Neuronal stem cell (in vitro differentiated cells): ENCODE measurements at regions not wholly inside any gene's neighbourhood (a gene's known extent, or its start where the extent isn't known, plus 50 kb on each side); places are given as distances from the start of the nearest gene placed in this dataset.
A peak's percentile ranks its signal among the peaks of the same experiment; 100 is the strongest.

Experiments
- DNase-seq: peaks from one replicate; pipeline ENCODE4 v3.0.0-alpha.2; 2013; ENCODE audit warnings: low spot score
- H2AFZ ChIP-seq: one replicate; pipeline ENCODE4 v1.6.1; 2013; ENCODE audit warnings: mild to moderate bottlenecking, low read length, inconsistent platforms
- H2AK5ac ChIP-seq: 2 replicates; pipeline ENCODE4 v1.6.1; 2013; ENCODE audit warnings: low read depth, mild to moderate bottlenecking, inconsistent platforms, low read length, moderate library complexity, mixed read lengths
- H2BK120ac ChIP-seq: 2 replicates; pipeline ENCODE4 v1.6.1; 2013; ENCODE audit warnings: low read depth, mild to moderate bottlenecking, inconsistent platforms, low read length, moderate library complexity, mixed read lengths
- H2BK12ac ChIP-seq: one replicate; pipeline ENCODE4 v1.6.1; 2013; ENCODE audit warnings: low read length, inconsistent platforms
- H2BK15ac ChIP-seq: 2 replicates; pipeline ENCODE4 v1.6.1; 2013; ENCODE audit warnings: mild to moderate bottlenecking, low read length, inconsistent platforms, mixed read lengths
- H2BK5ac ChIP-seq: one replicate; pipeline ENCODE4 v1.6.1; 2013; ENCODE audit warnings: inconsistent platforms, mild to moderate bottlenecking, low read length, moderate library complexity
- H3K14ac ChIP-seq: one replicate; pipeline ENCODE4 v1.6.1; 2013; ENCODE audit warnings: low read length, inconsistent platforms
- H3K18ac ChIP-seq: 2 replicates; pipeline ENCODE4 v1.6.1; 2013; ENCODE audit warnings: low read length, inconsistent platforms
- H3K23ac ChIP-seq: 2 replicates; pipeline ENCODE4 v1.6.1; 2013; ENCODE audit warnings: low read depth, mild to moderate bottlenecking, mixed read lengths, low read length, inconsistent platforms; ENCODE audit not compliant: poor library complexity
- H3K27ac ChIP-seq: replicated peaks from 3 replicates; pipeline ENCODE4 v1.5.1; 2013; ENCODE audit warnings: low read length, inconsistent platforms
- H3K27me3 ChIP-seq, 3 experiments: 2 replicates each; pipeline ENCODE4 v1.6.1; 2013; ENCODE audit warnings: low read length in 3 of 3, mild to moderate bottlenecking in 2 of 3, inconsistent platforms in 1 of 3, low read depth in 1 of 3, mixed read lengths in 1 of 3, moderate library complexity in 1 of 3; ENCODE audit not compliant: control insufficient read depth in 3 of 3, insufficient read depth in 3 of 3
- H3K36me3 ChIP-seq, 2 donors: replicated peaks in 1 of 2; 2 replicates each; pipeline ENCODE4 v1.6.1; 2013; ENCODE audit warnings: low read length in 2 of 2; ENCODE audit not compliant: control insufficient read depth in 2 of 2, insufficient read depth in 2 of 2
- H3K4ac ChIP-seq: 2 replicates; pipeline ENCODE4 v1.6.1; 2013; ENCODE audit warnings: inconsistent platforms, mild to moderate bottlenecking, low read length, moderate library complexity
- H3K4me1 ChIP-seq, 2 donors: 1 replicate in 1 of 2; 2 replicates in 1 of 2; pipeline ENCODE4 v1.6.1; 2013; ENCODE audit warnings: low read length in 2 of 2, low read depth in 1 of 2; ENCODE audit not compliant: control insufficient read depth in 2 of 2, insufficient read depth in 1 of 2
- H3K4me2 ChIP-seq: one replicate; pipeline ENCODE4 v1.6.1; 2013; ENCODE audit warnings: mild to moderate bottlenecking, low read length, inconsistent platforms; ENCODE audit not compliant: insufficient read depth, poor library complexity, severe bottlenecking
- H3K4me3 ChIP-seq, 2 donors: 2 replicates each; pipeline ENCODE4 v1.5.1; 2013; ENCODE audit warnings: low read length in 2 of 2, mild to moderate bottlenecking in 2 of 2, inconsistent platforms in 1 of 2, moderate library complexity in 1 of 2
- H3K79me1 ChIP-seq: one replicate; pipeline ENCODE4 v1.6.1; 2013; ENCODE audit warnings: low read depth, mild to moderate bottlenecking, inconsistent platforms, low read length, moderate library complexity
- H3K9ac ChIP-seq: one replicate; pipeline ENCODE4 v1.6.1; 2013; ENCODE audit warnings: mild to moderate bottlenecking, low read depth, low read length, inconsistent platforms; ENCODE audit not compliant: poor library complexity
- H3K9me3 ChIP-seq, 2 donors: replicated peaks in 1 of 2; 2 replicates each; pipeline versions ENCODE3 to v1.6.1; 2013; ENCODE audit warnings: low read length in 2 of 2, mild to moderate bottlenecking in 2 of 2, inconsistent platforms in 1 of 2, low read depth in 1 of 2, mixed read lengths in 1 of 2, moderate library complexity in 1 of 2; ENCODE audit not compliant: control insufficient read depth in 2 of 2, insufficient read depth in 1 of 2
- H4K8ac ChIP-seq: one replicate; pipeline ENCODE4 v1.6.1; 2013; ENCODE audit warnings: low read depth, mild to moderate bottlenecking, inconsistent platforms, low read length, moderate library complexity
- H4K91ac ChIP-seq: one replicate; pipeline ENCODE4 v1.6.1; 2013; ENCODE audit warnings: low read length, low read depth, mild to moderate bottlenecking, inconsistent platforms; ENCODE audit not compliant: poor library complexity
- WGBS, 2 donors: extraction: QIAGEN DNeasy Blood & Tissue Kit; methylation state at CpG; one replicate each; pipeline ENCODE4 v1.1.7; 2013; ENCODE audit warnings: missing lambda C conversion rate in 2 of 2, mixed read lengths in 1 of 2; ENCODE audit not compliant: insufficient read length in 2 of 2, insufficient replicate concordance in 1 of 2; ENCODE audit errors: extremely low coverage in 2 of 2; 5-methylcytosine and 5-hydroxymethylcytosine counted together

- H3K9ac ChIP-seq, result no peak overlapping the region
- H3K9me3 ChIP-seq, result peaks cover 2 to 7% of the 10 kb centered on the region in 2 donors
- H3K18ac ChIP-seq, result peak overlapping the region; percentile 45
- no CpG with 5 or more reads among the region's 8 CpGs for WGBS, 2 donors
- peaks cover 15 to 16% of the 10 kb centered on the region in 2 donors for H3K4me1 ChIP-seq
- H2BK5ac ChIP-seq, result peak overlapping the region; percentile 35
- no peak overlapping the region for H3K4ac ChIP-seq
- H2AFZ ChIP-seq, result peak overlapping the region; percentile 48
- H2AK5ac ChIP-seq, result no peak overlapping the region
- H3K14ac ChIP-seq, result no peak overlapping the region
- no peak for DNase-seq
- no peak overlapping the region for H3K4me3 ChIP-seq
- no peak overlapping the region for H2BK12ac ChIP-seq
- peaks cover 0 to 7% (median 0%) of the 10 kb centered on the region in 3 experiments for H3K27me3 ChIP-seq
- H2BK15ac ChIP-seq, result no peak overlapping the region
- H2BK120ac ChIP-seq, result no peak overlapping the region
- H4K91ac ChIP-seq, result no peak overlapping the region
- H4K8ac ChIP-seq, result no peak overlapping the region
- H3K27ac ChIP-seq, result no peak overlapping the region
- H3K79me1 ChIP-seq, result no peaks in the 10 kb centered on the region
- no peak overlapping the region for H3K4me2 ChIP-seq
- H3K36me3 ChIP-seq, result no peaks in the 10 kb centered on the region
- no peak overlapping the region for H3K23ac ChIP-seq
Measured at GRCh38 chr14:101152855-101153254, 249.3 kb upstream of the RTL1 start.

- Histone ChIP-seq H3K79me1 (no peaks in the 10 kb centered on the region), H2BK120ac (no peak overlapping the region), H2BK15ac (no peak overlapping the region), H2BK5ac (no peak overlapping the region), H3K36me3 (no peaks in the 10 kb centered on the region), H3K9ac (peak overlapping the region; percentile 34), H3K4me3 (no peak overlapping the region), H4K8ac (no peak overlapping the region), H3K9me3 (peaks cover 2 to 5% of the 10 kb centered on the region in 2 donors), H3K23ac (no peak overlapping the region), H3K27me3 (peaks cover 0 to 7% (median 0%) of the 10 kb centered on the region in 3 experiments), H3K4me1 (peaks cover 15 to 16% of the 10 kb centered on the region in 2 donors), H2BK12ac (no peak overlapping the region), H3K27ac (no peak overlapping the region), H3K18ac (peak overlapping the region; percentile 19), H2AFZ (no peak overlapping the region), H3K14ac (no peak overlapping the region), H4K91ac (no peak overlapping the region), H2AK5ac (no peak overlapping the region), H3K4me2 (no peak overlapping the region), H3K4ac (no peak overlapping the region)
- DNase-seq, result no peak
- WGBS, 2 donors, result no CpG with 5 or more reads among the region's 2 CpGs
Measured at GRCh38 chr14:101153691-101154090, 250.2 kb upstream of the RTL1 start.

GRCh38 chr14:101155575-101155974 lies 252.1 kb upstream of the RTL1 start:
- Histone ChIP-seq H4K8ac (no peak overlapping the region), H3K36me3 (no peaks in the 10 kb centered on the region), H3K18ac (no peak overlapping the region), H3K27ac (no peak overlapping the region), H3K79me1 (no peaks in the 10 kb centered on the region), H3K4me1 (peaks cover 5 to 9% of the 10 kb centered on the region in 2 donors), H2BK120ac (no peak overlapping the region), H2AK5ac (no peak overlapping the region), H3K27me3 (peaks cover 0 to 4% (median 0%) of the 10 kb centered on the region in 3 experiments), H3K9me3 (peaks cover 2 to 5% of the 10 kb centered on the region in 2 donors), H3K4ac (no peak overlapping the region), H2BK15ac (no peak overlapping the region), H3K14ac (no peak overlapping the region), H2AFZ (no peak overlapping the region), H2BK12ac (no peak overlapping the region), H2BK5ac (no peak overlapping the region), H4K91ac (no peak overlapping the region), H3K9ac (no peak overlapping the region), H3K23ac (no peak overlapping the region), H3K4me3 (no peak overlapping the region), H3K4me2 (no peak overlapping the region)
- DNase-seq, result no peak
- WGBS, 2 donors, result no CpG with 5 or more reads among the region's 4 CpGs

GRCh38 chr14:101167428-101167827 lies 263.9 kb upstream of the RTL1 start:
- Histone ChIP-seq H3K23ac (no peak overlapping the region), H2AFZ (no peak overlapping the region), H4K91ac (no peak overlapping the region), H2BK15ac (no peak overlapping the region), H3K4me2 (no peak overlapping the region), H3K14ac (no peak overlapping the region), H2BK120ac (no peak overlapping the region), H3K4me1 (no peaks in the 10 kb centered on the region), H4K8ac (no peak overlapping the region), H3K18ac (no peak overlapping the region), H3K79me1 (no peaks in the 10 kb centered on the region), H3K4me3 (no peak overlapping the region), H3K27me3 (no peaks in the 10 kb centered on the region), H2BK5ac (no peak overlapping the region), H3K9me3 (peaks cover 7 to 18% of the 10 kb centered on the region in 2 donors), H2AK5ac (no peak overlapping the region), H3K36me3 (no peaks in the 10 kb centered on the region), H2BK12ac (no peak overlapping the region), H3K9ac (no peak overlapping the region), H3K27ac (no peak overlapping the region), H3K4ac (no peak overlapping the region)
- WGBS, 2 donors, result no CpG with 5 or more reads among the region's 3 CpGs
- DNase-seq, result no peak
